Keratinocyte (primary cell): ENCODE measurements at regions not wholly inside any gene's neighbourhood (a gene's known extent, or its start where the extent isn't known, plus 50 kb on each side); places are given as distances from the start of the nearest gene placed in this dataset.

Source experiments
- DNase-seq: peaks from one replicate; pipeline ENCODE4 v3.0.0-alpha.2; 2011; ENCODE audit warnings: low read depth, missing footprints, low spot score
- FAIRE-seq: peaks from 2 replicates; lab custom pipeline; 2011; peaks lifted over from hg19 to GRCh38; lab: Jason Lieb, UNC
- H2AFZ ChIP-seq: 2 replicates; pipeline ENCODE4 v1.6.0; 2012; ENCODE audit warnings: low read length, control low read depth, inconsistent platforms; ENCODE audit not compliant: control insufficient read depth
- H3K27ac ChIP-seq: 2 replicates; pipeline ENCODE4 v1.5.1; 2011; ENCODE audit warnings: low read length; ENCODE audit not compliant: control insufficient read depth, insufficient read depth
- H3K27me3 ChIP-seq: 3 replicates; pipeline ENCODE4 v1.6.0; 2011; ENCODE audit warnings: low read length; ENCODE audit not compliant: control insufficient read depth, insufficient read depth; ENCODE audit errors: extremely low read depth
- H3K36me3 ChIP-seq, 2 experiments: 2 replicates in 1 of 2; 3 replicates in 1 of 2; pipeline ENCODE4 v1.5.1; 2011; ENCODE audit warnings: low read length in 2 of 2, mild to moderate bottlenecking in 1 of 2; ENCODE audit not compliant: control insufficient read depth in 2 of 2, insufficient read depth in 2 of 2; ENCODE audit errors: extremely low read depth in 1 of 2
- H3K4me1 ChIP-seq: 3 replicates; pipeline ENCODE4 v1.5.1; 2011; ENCODE audit warnings: low read length; ENCODE audit not compliant: control insufficient read depth, insufficient read depth; ENCODE audit errors: extremely low read depth
- H3K4me2 ChIP-seq: 3 replicates; pipeline ENCODE4 v1.6.0; 2011; ENCODE audit warnings: low read depth, low read length; ENCODE audit not compliant: control insufficient read depth, insufficient read depth; ENCODE audit errors: extremely low read depth
- H3K4me3 ChIP-seq, 3 experiments: fragments of 200-600 bp in 1 of 3; sonication (generic) in 1 of 3; 2 replicates in 2 of 3; 3 replicates in 1 of 3; pipeline ENCODE4 v1.5.1; 2011 to 2016; ENCODE audit warnings: low read length in 3 of 3, mild to moderate bottlenecking in 3 of 3, control low read depth in 2 of 3, inconsistent platforms in 1 of 3, low read depth in 1 of 3, mixed read lengths in 1 of 3, mixed run types in 1 of 3, moderate library complexity in 1 of 3; ENCODE audit not compliant: control insufficient read depth in 2 of 3, insufficient read depth in 2 of 3; ENCODE audit errors: extremely low read depth in 1 of 3
- H3K79me2 ChIP-seq: 2 replicates; pipeline ENCODE4 v1.6.0; 2012; ENCODE audit warnings: low read length; ENCODE audit not compliant: control insufficient read depth, insufficient read depth
- H3K9ac ChIP-seq: 3 replicates; pipeline ENCODE4 v1.6.0; 2011; ENCODE audit warnings: low read length; ENCODE audit not compliant: control insufficient read depth, insufficient read depth; ENCODE audit errors: extremely low read depth
- H3K9me1 ChIP-seq: 3 replicates; pipeline ENCODE4 v1.6.0; 2011; ENCODE audit warnings: low read length; ENCODE audit not compliant: control insufficient read depth, insufficient read depth; ENCODE audit errors: extremely low read depth
- H3K9me3 ChIP-seq: 2 replicates; pipeline ENCODE4 v1.5.1; 2012; ENCODE audit warnings: low read depth, low read length; ENCODE audit not compliant: control insufficient read depth
- H4K20me1 ChIP-seq: 3 replicates; pipeline ENCODE4 v1.6.0; 2011; ENCODE audit warnings: low read length; ENCODE audit not compliant: control insufficient read depth, insufficient read depth; ENCODE audit errors: extremely low read depth
- EZH2 ChIP-seq: IDR thresholded peaks from one replicate; pipeline ENCODE4 v1.6.1; 2012; ENCODE audit warnings: inconsistent platforms, mild to moderate bottlenecking, low read length, moderate library complexity
- dilution Hi-C: fragments of 300-500 bp; cut with MboI; formaldehyde crosslinking; loops from one replicate; pipeline ENCODE4 v1.7.0; 2020; ENCODE audit warnings: low sequenced_read_pairs; ENCODE audit not compliant: extremely low pct_ligation_motif_present
- TF ChIP-seq, protein P1 (sequence below), 3 experiments: IDR thresholded peaks in 1 of 3; conservative IDR thresholded peaks in 1 of 3; optimal IDR thresholded peaks in 1 of 3; 2 replicates in 2 of 3; 3 replicates in 1 of 3; pipeline versions ENCODE3 to v1.5.1; 2011; ENCODE audit warnings: low read length in 3 of 3, mild to moderate bottlenecking in 3 of 3, moderate library complexity in 2 of 3, control low read depth in 1 of 3, inconsistent platforms in 1 of 3; ENCODE audit not compliant: insufficient read depth in 2 of 3; ENCODE audit errors: extremely low read depth in 1 of 3

- Histone ChIP-seq H3K27me3 (no peaks in the 10 kb centered on the region), H3K9ac (no peak overlapping the region), H3K9me3 (no peaks in the 10 kb centered on the region), H3K36me3 (no peaks in the 10 kb centered on the region), H3K27ac (no peak overlapping the region), H2AFZ (no peak overlapping the region), H4K20me1 (no peaks in the 10 kb centered on the region), H3K9me1 (no peaks in the 10 kb centered on the region), H3K4me1 (no peaks in the 10 kb centered on the region), H3K4me3 (no peak overlapping the region), H3K4me2 (no peak overlapping the region), H3K79me2 (no peaks in the 10 kb centered on the region)
- FAIRE-seq, result no peak
- no peak for DNase-seq
- dilution Hi-C loops, result no loop called here
- TF ChIP-seq, protein P1, sequence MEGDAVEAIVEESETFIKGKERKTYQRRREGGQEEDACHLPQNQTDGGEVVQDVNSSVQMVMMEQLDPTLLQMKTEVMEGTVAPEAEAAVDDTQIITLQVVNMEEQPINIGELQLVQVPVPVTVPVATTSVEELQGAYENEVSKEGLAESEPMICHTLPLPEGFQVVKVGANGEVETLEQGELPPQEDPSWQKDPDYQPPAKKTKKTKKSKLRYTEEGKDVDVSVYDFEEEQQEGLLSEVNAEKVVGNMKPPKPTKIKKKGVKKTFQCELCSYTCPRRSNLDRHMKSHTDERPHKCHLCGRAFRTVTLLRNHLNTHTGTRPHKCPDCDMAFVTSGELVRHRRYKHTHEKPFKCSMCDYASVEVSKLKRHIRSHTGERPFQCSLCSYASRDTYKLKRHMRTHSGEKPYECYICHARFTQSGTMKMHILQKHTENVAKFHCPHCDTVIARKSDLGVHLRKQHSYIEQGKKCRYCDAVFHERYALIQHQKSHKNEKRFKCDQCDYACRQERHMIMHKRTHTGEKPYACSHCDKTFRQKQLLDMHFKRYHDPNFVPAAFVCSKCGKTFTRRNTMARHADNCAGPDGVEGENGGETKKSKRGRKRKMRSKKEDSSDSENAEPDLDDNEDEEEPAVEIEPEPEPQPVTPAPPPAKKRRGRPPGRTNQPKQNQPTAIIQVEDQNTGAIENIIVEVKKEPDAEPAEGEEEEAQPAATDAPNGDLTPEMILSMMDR (optimal IDR thresholded peaks at IDR 0.05 in 1 of 3, IDR thresholded peaks at IDR 0.05 in 1 of 3, conservative IDR thresholded peaks at IDR 0.05 in 1 of 3; ENCODE audit: extremely low read depth in 1 of 3, insufficient read depth in 2 of 3, low read length in 3 of 3), result no peak
- no peak for TF ChIP-seq EZH2
Observed at GRCh38 chr1:245074232-245074747, 80.5 kb upstream of the KIF26B start.

DNA sequence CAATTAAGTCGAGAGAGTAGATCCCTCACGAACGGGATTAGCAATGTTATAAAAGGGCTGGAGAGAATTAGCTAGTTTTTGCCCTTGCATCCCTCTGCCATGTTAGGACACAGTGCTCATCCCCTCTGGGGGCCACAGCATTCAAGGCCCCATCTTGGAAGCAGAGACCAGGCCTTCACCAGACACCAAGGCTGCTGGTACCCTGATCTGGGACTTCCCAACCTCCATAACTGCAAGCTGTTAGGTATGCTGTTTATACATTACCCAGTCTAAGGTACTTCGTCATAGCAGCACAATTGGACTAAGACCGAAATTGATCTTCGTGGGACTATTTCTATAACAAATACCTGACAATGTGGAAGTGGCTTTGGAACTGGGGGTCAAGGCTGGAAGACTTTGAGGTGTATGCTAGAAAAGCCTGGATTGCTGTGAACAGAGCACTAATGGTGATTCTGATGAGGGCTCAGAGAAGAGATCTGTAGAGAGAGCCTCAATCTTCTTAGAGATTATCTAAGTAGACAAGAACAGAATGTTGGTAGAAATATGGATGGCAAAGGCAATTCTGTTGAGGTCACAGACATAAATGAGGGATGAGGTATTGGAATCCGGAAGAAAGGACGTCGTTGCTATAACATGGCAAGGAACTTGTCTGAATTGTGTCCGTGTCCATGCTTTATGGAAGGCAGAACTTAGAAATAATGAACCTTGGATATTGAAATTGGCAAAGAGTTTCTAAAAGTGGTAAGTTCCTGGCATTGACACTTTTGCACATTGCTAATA is 83.8 kb upstream of the KIF26B start:
- Histone ChIP-seq H3K4me1 (no peaks in the 10 kb centered on the region), H3K79me2 (no peaks in the 10 kb centered on the region), H3K36me3 (no peaks in the 10 kb centered on the region), H2AFZ (no peak overlapping the region), H3K4me2 (no peak overlapping the region), H3K4me3 (no peak overlapping the region), H3K9me1 (no peaks in the 10 kb centered on the region), H3K27me3 (no peaks in the 10 kb centered on the region), H3K27ac (no peak overlapping the region), H3K9ac (no peak overlapping the region), H4K20me1 (no peaks in the 10 kb centered on the region), H3K9me3 (no peaks in the 10 kb centered on the region)
- no peak for TF ChIP-seq EZH2
- TF ChIP-seq, protein P1 (optimal IDR thresholded peaks at IDR 0.05 in 1 of 3, IDR thresholded peaks at IDR 0.05 in 1 of 3, conservative IDR thresholded peaks at IDR 0.05 in 1 of 3; ENCODE audit: extremely low read depth in 1 of 3, insufficient read depth in 2 of 3, low read length in 3 of 3), result no peak
- FAIRE-seq (peak; percentile 34), DNase-seq (no peak)
- dilution Hi-C loops, result no loop called here
